HG03354 (cell line): ENCODE measurements at regions not wholly inside any gene's neighbourhood (a gene's known extent, or its start where the extent isn't known, plus 50 kb on each side); places are given as distances from the start of the nearest gene placed in this dataset.

Source experiments
- ATAC-seq: cut with Tn5 transposase; IDR thresholded peaks from one replicate; pipeline ENCODE4 v1.9.1; 2021; ENCODE audit warnings: mild to moderate bottlenecking; ENCODE audit not compliant: unreplicated experiment, poor library complexity, severe bottlenecking

- ATAC-seq, result no peak
These were observed 693.2 kb upstream of the CCDC54 start for GRCh38 chr3:106683953-106684620.

GRCh38 chr3:106685745-106686144, 691.5 kb upstream of the CCDC54 start:
- no peak for ATAC-seq

GRCh38 chr3:106687905-106688304, 689.3 kb upstream of the CCDC54 start:
- no peak for ATAC-seq

- no peak for ATAC-seq
These were observed 688.8 kb upstream of the CCDC54 start for GRCh38 chr3:106688464-106688863.

- no peak for ATAC-seq
These were observed 685.8 kb upstream of the CCDC54 start for GRCh38 chr3:106691476-106691875.

- ATAC-seq, result no peak
These were observed 684.6 kb upstream of the CCDC54 start for GRCh38 chr3:106692624-106693023.

GRCh38 chr3:106699122-106699521, 678.1 kb upstream of the CCDC54 start:
- no peak for ATAC-seq

- no peak for ATAC-seq
These were observed 676.3 kb upstream of the CCDC54 start for GRCh38 chr3:106700981-106701380.

GRCh38 chr3:106703524-106703923, 673.7 kb upstream of the CCDC54 start:
- no peak for ATAC-seq

- ATAC-seq, result no peak
These were observed 669.9 kb upstream of the CCDC54 start for GRCh38 chr3:106707347-106707746.

- ATAC-seq, result no peak
These were observed 666.6 kb upstream of the CCDC54 start for GRCh38 chr3:106710596-106710995.

- no peak for ATAC-seq
These were observed 665.6 kb upstream of the CCDC54 start for GRCh38 chr3:106711650-106712049.

- ATAC-seq, result no peak
These were observed 662.8 kb upstream of the CCDC54 start for GRCh38 chr3:106714400-106714799.

- no peak for ATAC-seq
These were observed 662.0 kb upstream of the CCDC54 start for GRCh38 chr3:106715286-106715685.

GRCh38 chr3:106717178-106717780, 660.0 kb upstream of the CCDC54 start:
- no peak for ATAC-seq

GRCh38 chr3:106719077-106719476, 658.2 kb upstream of the CCDC54 start:
- ATAC-seq, result no peak

GRCh38 chr3:106719583-106719982, 657.7 kb upstream of the CCDC54 start:
- no peak for ATAC-seq

- no peak for ATAC-seq
These were observed 656.7 kb upstream of the CCDC54 start for GRCh38 chr3:106720510-106720909.

- no peak for ATAC-seq
These were observed 651.7 kb upstream of the CCDC54 start for GRCh38 chr3:106725566-106725965.

GRCh38 chr3:106728315-106729098, 648.7 kb upstream of the CCDC54 start:
- no peak for ATAC-seq

- ATAC-seq, result no peak
These were observed 647.8 kb upstream of the CCDC54 start for GRCh38 chr3:106729481-106729880.
